ENCODE measurements at regions not wholly inside any gene's neighbourhood (a gene's known extent, or its start where the extent isn't known, plus 50 kb on each side); places are given as distances from the start of the nearest gene placed in this dataset.

DNA sequence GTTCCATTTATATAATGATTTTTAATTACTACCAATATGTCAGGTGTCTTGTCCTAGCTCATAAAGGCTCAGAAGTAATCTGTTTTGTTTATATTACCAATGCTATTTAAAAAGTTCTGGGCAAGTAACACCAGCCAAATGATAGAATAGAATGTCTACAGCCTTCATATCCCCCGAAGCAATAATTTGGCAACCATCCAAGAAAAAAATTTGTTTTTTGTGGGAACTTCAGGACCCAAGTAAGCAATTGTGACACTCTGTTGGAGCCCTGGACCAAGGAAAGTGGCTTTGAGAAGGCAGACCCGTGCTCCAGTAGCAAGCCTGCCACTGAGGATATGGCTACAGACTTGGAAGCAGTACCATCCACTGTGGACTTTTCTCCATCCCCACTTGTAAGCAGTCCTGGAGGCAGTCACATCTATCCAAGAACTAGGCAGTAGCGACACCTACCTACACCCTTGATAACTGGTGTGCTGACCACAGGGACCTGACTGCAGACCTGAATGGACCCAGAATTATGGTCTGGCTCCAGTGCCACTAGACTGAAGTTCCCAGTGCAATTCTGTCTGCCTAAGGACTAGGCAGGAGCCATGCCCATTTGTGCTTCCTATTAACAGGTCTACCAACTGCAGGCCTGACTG, 870.7 kb upstream of the ADGRL2 start:
- peaks cover 9% of the 10 kb centered on the region for H3K9me3 ChIP-seq (ENCODE audit: insufficient read depth, low read depth, low read length)
- H3K27ac ChIP-seq (ENCODE audit: low read length), result no peak overlapping the region
- no peak overlapping the region for H3K4me3 ChIP-seq (ENCODE audit: low read length)
- H3K4me1 ChIP-seq (ENCODE audit: insufficient read depth, low read length), result no peaks in the 10 kb centered on the region
- no peaks in the 10 kb centered on the region for H3K36me3 ChIP-seq (ENCODE audit: insufficient read depth, low read depth, low read length)
- no peak overlapping the region for H3K9ac ChIP-seq (ENCODE audit: low read depth, low read length)
- no peaks in the 10 kb centered on the region for H3K27me3 ChIP-seq (ENCODE audit: insufficient read depth, low read length)

DNA sequence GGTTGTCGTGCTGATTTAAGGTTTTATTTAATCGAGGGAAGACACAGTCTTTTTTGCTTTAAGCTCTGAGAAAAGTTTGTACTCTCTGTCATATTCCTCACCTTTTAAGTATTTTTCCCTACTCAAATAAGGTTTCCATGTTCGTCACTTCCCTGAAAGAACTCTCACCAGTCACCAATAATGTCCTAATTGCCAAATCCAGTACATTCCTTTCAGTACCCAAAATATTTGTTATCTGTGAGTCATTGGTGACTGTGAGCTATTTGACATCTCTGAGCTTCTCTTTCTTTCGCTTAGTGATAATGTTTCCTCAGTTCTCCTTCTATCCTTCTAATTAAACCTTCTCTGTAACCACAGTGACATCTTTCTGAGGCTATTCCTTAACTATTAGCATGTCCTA, 874.2 kb upstream of the ADGRL2 start:
- no peak overlapping the region for H3K27ac ChIP-seq (ENCODE audit: low read length)
- H3K27me3 ChIP-seq (ENCODE audit: insufficient read depth, low read length), result no peaks in the 10 kb centered on the region
- peaks cover 9% of the 10 kb centered on the region for H3K9me3 ChIP-seq (ENCODE audit: insufficient read depth, low read depth, low read length)
- H3K9ac ChIP-seq (ENCODE audit: low read depth, low read length), result no peak overlapping the region
- H3K4me3 ChIP-seq (ENCODE audit: low read length), result no peak overlapping the region
- H3K4me1 ChIP-seq (ENCODE audit: insufficient read depth, low read length), result no peaks in the 10 kb centered on the region
- no peaks in the 10 kb centered on the region for H3K36me3 ChIP-seq (ENCODE audit: insufficient read depth, low read depth, low read length)

DNA sequence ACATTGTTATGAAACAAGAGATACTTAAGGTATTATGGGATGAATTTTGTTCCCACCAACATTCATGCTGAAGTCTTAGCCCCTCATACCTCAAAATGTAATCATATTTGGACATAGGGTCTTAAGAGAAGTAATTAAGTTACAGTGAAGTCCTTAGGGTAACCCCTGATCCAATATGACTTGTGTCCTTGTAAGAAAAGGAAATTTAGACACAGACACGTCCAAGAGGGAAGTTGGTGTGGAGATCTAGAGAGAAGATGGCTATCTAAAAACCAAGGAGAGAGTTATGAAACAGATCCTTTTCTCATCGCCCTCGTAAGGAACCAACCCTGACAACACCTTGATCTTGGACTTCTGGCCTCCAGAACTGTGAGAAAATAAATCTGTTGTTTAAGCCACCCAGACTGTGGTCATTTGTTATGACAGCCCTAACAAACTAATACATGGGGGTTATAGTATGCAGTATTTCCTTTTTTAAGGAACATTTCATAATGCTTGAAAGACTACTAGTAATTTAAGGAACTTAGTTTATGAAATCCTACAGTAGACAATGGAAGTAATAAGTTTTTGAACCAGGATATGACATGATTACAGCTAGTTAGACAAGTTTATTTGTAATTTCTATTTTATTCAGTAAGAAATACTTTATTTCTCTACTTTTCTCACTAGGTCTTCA, 875.5 kb upstream of the ADGRL2 start:
- no peaks in the 10 kb centered on the region for H3K27me3 ChIP-seq (ENCODE audit: insufficient read depth, low read length)
- H3K9me3 ChIP-seq (ENCODE audit: insufficient read depth, low read depth, low read length), result peaks cover 3% of the 10 kb centered on the region; the same call in 1 of the 2 replicates
- no peak overlapping the region for H3K4me3 ChIP-seq (ENCODE audit: low read length)

DNA sequence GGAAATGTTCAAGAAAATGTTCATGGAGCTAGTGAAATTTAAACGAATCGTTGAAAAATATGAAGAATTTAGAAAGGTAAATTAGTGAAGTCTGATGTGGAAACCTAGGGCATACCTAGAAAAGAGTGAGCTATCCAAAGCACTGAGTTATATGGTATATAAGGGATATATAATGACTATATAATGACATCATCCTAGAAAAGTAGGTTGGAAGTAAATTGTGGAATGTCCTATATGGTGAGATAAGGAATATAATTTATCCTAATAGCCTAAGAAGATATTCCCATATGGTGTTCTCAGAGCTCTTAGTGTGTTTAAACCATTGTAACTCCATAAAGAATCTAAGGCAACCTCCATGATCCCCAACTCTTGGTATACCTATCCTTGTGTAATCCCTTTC, 876.4 kb upstream of the ADGRL2 start:
- Histone ChIP-seq H3K36me3 (ENCODE audit: insufficient read depth, low read depth, low read length) (no peaks in the 10 kb centered on the region), H3K9ac (ENCODE audit: low read depth, low read length) (no peak overlapping the region), H3K27me3 (ENCODE audit: insufficient read depth, low read length) (no peaks in the 10 kb centered on the region), H3K4me3 (ENCODE audit: low read length) (no peak overlapping the region), H3K4me1 (ENCODE audit: insufficient read depth, low read length) (no peaks in the 10 kb centered on the region), H3K27ac (ENCODE audit: low read length) (no peak overlapping the region), H3K9me3 (ENCODE audit: insufficient read depth, low read depth, low read length) (no peaks in the 10 kb centered on the region)

More for the DNA sequence above, 875.5 kb upstream of the ADGRL2 start:
- H3K4me1 ChIP-seq (ENCODE audit: insufficient read depth, low read length), result no peaks in the 10 kb centered on the region
- H3K27ac ChIP-seq (ENCODE audit: low read length), result no peak overlapping the region
- H3K9ac ChIP-seq (ENCODE audit: low read depth, low read length), result no peak overlapping the region
- H3K36me3 ChIP-seq (ENCODE audit: insufficient read depth, low read depth, low read length), result no peaks in the 10 kb centered on the region

DNA sequence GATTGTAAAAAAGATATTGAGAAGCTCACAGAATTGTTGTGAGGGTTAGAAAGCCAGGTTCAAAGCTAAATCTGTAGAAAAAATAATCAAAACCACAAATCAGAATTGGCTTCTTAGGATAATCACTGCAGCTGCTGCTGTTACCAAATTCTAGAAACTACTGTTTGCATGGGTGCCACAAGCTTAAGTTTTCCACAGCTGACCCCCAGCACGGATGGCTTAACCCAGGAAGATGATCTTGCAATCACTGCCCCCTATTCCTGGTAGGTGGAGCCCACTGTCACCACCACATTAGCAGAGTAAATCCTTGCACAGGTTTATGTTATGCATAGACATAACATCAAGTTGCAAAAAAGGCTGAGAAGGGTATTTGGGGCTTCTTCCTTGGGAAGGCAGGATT, 877.8 kb upstream of the ADGRL2 start:
- Histone ChIP-seq H3K9me3 (ENCODE audit: insufficient read depth, low read depth, low read length) (no peaks in the 10 kb centered on the region), H3K27ac (ENCODE audit: low read length) (no peak overlapping the region), H3K9ac (ENCODE audit: low read depth, low read length) (no peak overlapping the region), H3K4me1 (ENCODE audit: insufficient read depth, low read length) (no peaks in the 10 kb centered on the region), H3K4me3 (ENCODE audit: low read length) (no peak overlapping the region), H3K36me3 (ENCODE audit: insufficient read depth, low read depth, low read length) (no peaks in the 10 kb centered on the region), H3K27me3 (ENCODE audit: insufficient read depth, low read length) (no peaks in the 10 kb centered on the region)

DNA sequence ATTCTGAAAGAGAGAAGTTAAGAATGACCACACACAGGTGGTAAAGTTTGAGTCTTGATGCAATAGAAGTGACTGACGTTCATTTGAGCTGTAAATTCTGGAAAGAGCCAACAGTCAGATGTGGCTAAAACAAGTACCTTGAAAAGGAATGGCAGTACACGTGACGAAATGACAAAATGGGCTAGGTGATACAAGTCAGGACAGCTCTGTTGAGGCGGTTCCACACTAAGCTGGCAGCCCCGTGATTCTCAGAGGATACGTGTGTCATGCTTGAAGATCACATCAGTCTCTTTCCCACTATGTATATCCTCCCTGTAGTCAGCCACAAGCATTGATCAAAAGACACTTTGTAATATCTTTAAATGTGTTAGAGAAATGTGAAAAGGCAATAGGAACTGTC, 881.3 kb upstream of the ADGRL2 start:
- H3K27me3 ChIP-seq (ENCODE audit: insufficient read depth, low read length), result no peaks in the 10 kb centered on the region
- H3K4me3 ChIP-seq (ENCODE audit: low read length), result no peak overlapping the region
- no peaks in the 10 kb centered on the region for H3K4me1 ChIP-seq (ENCODE audit: insufficient read depth, low read length)
- H3K27ac ChIP-seq (ENCODE audit: low read length), result no peak overlapping the region
- no peaks in the 10 kb centered on the region for H3K36me3 ChIP-seq (ENCODE audit: insufficient read depth, low read depth, low read length)
- H3K9ac ChIP-seq (ENCODE audit: low read depth, low read length), result no peak overlapping the region
- no peaks in the 10 kb centered on the region for H3K9me3 ChIP-seq (ENCODE audit: insufficient read depth, low read depth, low read length)

DNA sequence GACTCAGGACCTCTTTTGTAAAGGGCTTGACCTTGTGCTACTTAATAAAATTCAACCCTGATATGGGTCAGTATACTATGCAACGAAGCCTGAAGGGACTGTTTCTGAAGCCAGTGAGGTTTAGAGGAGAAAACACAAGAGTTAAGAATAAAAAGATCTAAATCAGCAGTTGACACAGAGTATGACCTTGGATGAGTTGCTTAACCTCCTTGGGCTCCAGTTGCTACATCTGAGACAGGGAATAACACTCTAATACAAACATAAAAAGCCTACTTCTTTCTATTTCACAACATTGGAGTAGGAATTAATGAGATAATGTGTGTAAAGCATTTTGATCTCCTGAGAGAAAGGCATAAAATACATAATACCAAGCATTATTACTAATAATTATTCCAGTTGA, 882.4 kb upstream of the ADGRL2 start:
- no peaks in the 10 kb centered on the region for H3K4me1 ChIP-seq (ENCODE audit: insufficient read depth, low read length)
- no peaks in the 10 kb centered on the region for H3K27me3 ChIP-seq (ENCODE audit: insufficient read depth, low read length)
- H3K36me3 ChIP-seq (ENCODE audit: insufficient read depth, low read depth, low read length), result no peaks in the 10 kb centered on the region
- no peak overlapping the region for H3K4me3 ChIP-seq (ENCODE audit: low read length)
- H3K27ac ChIP-seq (ENCODE audit: low read length), result no peak overlapping the region
- no peaks in the 10 kb centered on the region for H3K9me3 ChIP-seq (ENCODE audit: insufficient read depth, low read depth, low read length)
- no peak overlapping the region for H3K9ac ChIP-seq (ENCODE audit: low read depth, low read length)

DNA sequence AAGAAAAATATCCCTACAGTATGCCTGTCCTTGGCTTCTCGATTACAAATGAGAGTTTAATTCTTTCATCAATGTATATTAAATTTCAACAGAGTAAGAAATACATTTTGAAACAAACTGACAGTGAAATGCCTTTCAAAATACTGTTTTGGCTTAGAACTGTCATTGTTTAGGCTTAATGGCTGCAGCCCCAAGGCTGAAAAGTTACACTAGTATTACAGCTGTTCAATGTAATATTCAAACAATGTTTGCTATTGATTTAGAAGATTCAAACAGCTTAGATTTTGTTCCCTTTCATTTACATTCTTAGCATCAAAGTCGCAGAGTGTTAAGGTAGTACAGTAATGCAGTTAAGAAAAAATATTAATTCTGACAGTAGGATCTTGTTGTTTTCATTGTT, 882.9 kb upstream of the ADGRL2 start:
- H3K9ac ChIP-seq (ENCODE audit: low read depth, low read length), result no peak overlapping the region
- H3K27ac ChIP-seq (ENCODE audit: low read length), result no peak overlapping the region

DNA sequence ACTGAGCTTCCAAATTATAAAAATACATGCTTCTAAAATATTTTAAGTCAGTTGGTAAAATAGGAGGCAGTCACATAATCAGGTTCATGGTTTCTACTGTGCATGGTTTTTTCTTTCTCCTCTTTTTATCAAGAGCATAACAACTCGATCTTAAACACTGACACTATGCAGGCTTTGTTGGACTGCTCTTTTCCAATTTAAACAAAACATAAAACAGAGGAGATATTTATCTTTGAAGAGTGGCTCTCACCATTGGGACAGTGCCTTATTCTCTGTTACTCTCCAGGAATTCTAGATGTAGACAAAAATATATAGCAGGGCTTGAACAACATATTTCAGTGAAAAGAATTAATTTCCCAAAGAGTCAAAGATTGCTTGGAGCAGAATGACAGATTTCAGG, 883.5 kb upstream of the ADGRL2 start:
- Histone ChIP-seq H3K36me3 (ENCODE audit: insufficient read depth, low read depth, low read length) (no peaks in the 10 kb centered on the region), H3K9me3 (ENCODE audit: insufficient read depth, low read depth, low read length) (no peaks in the 10 kb centered on the region), H3K27me3 (ENCODE audit: insufficient read depth, low read length) (no peaks in the 10 kb centered on the region), H3K4me3 (ENCODE audit: low read length) (no peak overlapping the region), H3K9ac (ENCODE audit: low read depth, low read length) (no peak overlapping the region), H3K27ac (ENCODE audit: low read length) (no peak overlapping the region), H3K4me1 (ENCODE audit: insufficient read depth, low read length) (no peaks in the 10 kb centered on the region)

More for the DNA sequence above, 882.9 kb upstream of the ADGRL2 start:
- Histone ChIP-seq H3K9me3 (ENCODE audit: insufficient read depth, low read depth, low read length) (no peaks in the 10 kb centered on the region), H3K27me3 (ENCODE audit: insufficient read depth, low read length) (no peaks in the 10 kb centered on the region), H3K36me3 (ENCODE audit: insufficient read depth, low read depth, low read length) (no peaks in the 10 kb centered on the region), H3K4me3 (ENCODE audit: low read length) (no peak overlapping the region), H3K4me1 (ENCODE audit: insufficient read depth, low read length) (no peaks in the 10 kb centered on the region)

DNA sequence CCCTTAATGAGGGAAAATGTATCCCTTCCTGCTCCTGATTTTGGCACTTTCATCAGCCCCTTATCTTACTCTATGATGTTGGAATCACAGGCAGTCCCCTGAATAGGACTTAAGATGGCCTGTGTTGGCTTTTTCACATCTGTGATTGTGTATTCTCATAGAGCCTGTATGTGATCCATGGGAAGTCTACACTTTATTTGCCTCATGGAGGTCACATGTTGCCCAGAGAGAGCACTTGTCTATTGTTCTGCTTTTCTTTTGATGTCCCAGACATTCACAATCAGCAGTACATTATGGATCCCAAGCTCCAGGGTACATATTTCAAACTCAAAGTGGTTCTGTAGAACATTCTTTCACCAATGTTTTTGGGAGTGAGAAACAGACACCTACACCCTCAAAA, 885.2 kb upstream of the ADGRL2 start:
- H3K36me3 ChIP-seq (ENCODE audit: insufficient read depth, low read depth, low read length), result no peaks in the 10 kb centered on the region
- no peaks in the 10 kb centered on the region for H3K9me3 ChIP-seq (ENCODE audit: insufficient read depth, low read depth, low read length)
- no peaks in the 10 kb centered on the region for H3K4me1 ChIP-seq (ENCODE audit: insufficient read depth, low read length)
- no peaks in the 10 kb centered on the region for H3K27me3 ChIP-seq (ENCODE audit: insufficient read depth, low read length)
- H3K4me3 ChIP-seq (ENCODE audit: low read length), result no peak overlapping the region
- no peak overlapping the region for H3K27ac ChIP-seq (ENCODE audit: low read length)
- no peak overlapping the region for H3K9ac ChIP-seq (ENCODE audit: low read depth, low read length)

DNA sequence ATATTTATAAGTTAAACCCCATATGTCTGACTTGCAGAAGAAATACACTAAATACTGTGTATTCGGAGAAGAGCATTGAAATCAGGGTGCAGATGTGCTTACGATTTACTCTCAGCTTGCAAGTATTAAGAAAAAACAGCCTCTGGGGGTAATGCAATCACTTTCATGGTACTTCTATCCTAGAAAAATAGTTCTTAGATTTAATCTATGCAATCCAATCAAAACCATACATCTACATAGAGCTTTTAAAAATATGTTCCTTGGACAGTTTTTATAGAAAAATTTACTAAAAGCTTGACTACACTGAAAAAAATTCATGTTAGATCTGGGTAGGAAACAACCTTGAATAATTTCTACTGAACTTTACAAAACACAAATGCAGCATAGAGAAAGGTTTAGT, 890.3 kb upstream of the ADGRL2 start:
- Histone ChIP-seq H3K9me3 (ENCODE audit: insufficient read depth, low read depth, low read length) (no peaks in the 10 kb centered on the region), H3K27ac (ENCODE audit: low read length) (no peak overlapping the region), H3K4me1 (ENCODE audit: insufficient read depth, low read length) (no peaks in the 10 kb centered on the region), H3K27me3 (ENCODE audit: insufficient read depth, low read length) (no peaks in the 10 kb centered on the region), H3K9ac (ENCODE audit: low read depth, low read length) (no peak overlapping the region), H3K4me3 (ENCODE audit: low read length) (no peak overlapping the region), H3K36me3 (ENCODE audit: insufficient read depth, low read depth, low read length) (no peaks in the 10 kb centered on the region)

DNA sequence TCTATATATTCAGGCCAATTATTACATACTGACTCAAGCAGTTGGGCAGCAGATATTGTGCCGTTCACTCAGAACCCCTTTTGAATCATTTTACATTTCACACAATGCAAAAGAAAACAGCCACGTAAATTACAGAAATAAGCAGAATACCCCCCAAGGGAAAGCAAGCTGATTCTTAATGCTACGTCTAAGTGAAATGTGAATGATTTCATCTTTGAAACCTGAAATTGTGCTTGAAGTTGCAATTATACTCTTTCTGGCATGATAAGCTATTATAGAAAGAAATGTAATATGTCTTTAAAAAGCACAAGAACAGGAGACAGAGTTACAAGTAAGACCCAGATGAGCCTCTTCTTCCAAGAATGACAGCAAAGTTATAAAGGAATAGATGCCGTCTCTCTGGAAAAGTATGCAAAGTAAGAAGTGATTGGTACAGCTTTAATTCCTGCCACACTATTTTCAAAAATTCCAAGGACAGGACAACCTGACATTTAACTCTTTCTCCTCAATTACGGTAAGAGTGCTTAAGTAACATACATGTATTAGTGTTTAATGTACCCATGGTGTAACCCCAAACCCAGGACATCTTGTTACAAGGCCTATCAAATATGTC, 891.5 kb upstream of the ADGRL2 start:
- Histone ChIP-seq H3K4me1 (ENCODE audit: insufficient read depth, low read length) (no peaks in the 10 kb centered on the region), H3K36me3 (ENCODE audit: insufficient read depth, low read depth, low read length) (no peaks in the 10 kb centered on the region), H3K27me3 (ENCODE audit: insufficient read depth, low read length) (no peaks in the 10 kb centered on the region), H3K27ac (ENCODE audit: low read length) (no peak overlapping the region), H3K9me3 (ENCODE audit: insufficient read depth, low read depth, low read length) (no peaks in the 10 kb centered on the region), H3K9ac (ENCODE audit: low read depth, low read length) (no peak overlapping the region), H3K4me3 (ENCODE audit: low read length) (no peak overlapping the region)

All from iPS-20b (cell line).